Testis (tissue), 2 donors: ENCODE measurements at regions not wholly inside any gene's neighbourhood (a gene's known extent, or its start where the extent isn't known, plus 50 kb on each side); places are given as distances from the start of the nearest gene placed in this dataset.

Experiments
- CTCF ChIP-seq, 3 experiments: fragments of 450-650 bp in 2 of 3; fragments of 200-600 bp in 1 of 3; sonication (generic) in 1 of 3; IDR thresholded peaks; one replicate each; pipeline ENCODE4 v1.5.1; 2016 to 2019; ENCODE audit warnings: antibody characterized with exemption in 3 of 3, mild to moderate bottlenecking in 2 of 3, moderate library complexity in 1 of 3
- POLR2A ChIP-seq: fragments of 450-650 bp; IDR thresholded peaks from one replicate; pipeline ENCODE4 v1.6.1; 2017; ENCODE audit warnings: antibody characterized with exemption, mild to moderate bottlenecking, moderate library complexity

GRCh38 chr5:136712628-136713027 is 347.3 kb upstream of the TRPC7 start:
- no peak for TF ChIP-seq POLR2A
- TF ChIP-seq CTCF (IDR thresholded peaks at IDR 0.05), result no peak
